ENCODE measurements at regions not wholly inside any gene's neighbourhood (a gene's known extent, or its start where the extent isn't known, plus 50 kb on each side); places are given as distances from the start of the nearest gene placed in this dataset.

DNA sequence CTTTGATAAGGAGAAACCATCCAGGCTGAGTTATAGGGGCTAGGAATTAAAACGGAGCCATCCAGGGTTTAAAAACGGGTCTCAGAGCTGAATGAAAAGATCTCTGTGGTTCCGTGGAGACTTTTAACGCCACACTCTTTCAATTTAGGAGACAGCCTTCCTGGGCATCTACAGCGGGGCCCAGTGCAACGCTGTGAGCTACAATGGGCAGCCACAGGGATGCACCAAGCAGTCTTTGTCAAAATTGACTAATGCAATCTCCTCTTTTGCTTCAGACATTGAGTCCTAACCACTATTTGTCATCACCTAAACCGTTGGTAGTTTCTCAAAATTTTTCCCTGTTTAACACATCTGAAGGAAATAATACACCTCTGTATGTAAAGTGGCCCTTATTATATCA, 96.6 kb upstream of the ABCA1 start:
- no peak for DNase-seq

DNA sequence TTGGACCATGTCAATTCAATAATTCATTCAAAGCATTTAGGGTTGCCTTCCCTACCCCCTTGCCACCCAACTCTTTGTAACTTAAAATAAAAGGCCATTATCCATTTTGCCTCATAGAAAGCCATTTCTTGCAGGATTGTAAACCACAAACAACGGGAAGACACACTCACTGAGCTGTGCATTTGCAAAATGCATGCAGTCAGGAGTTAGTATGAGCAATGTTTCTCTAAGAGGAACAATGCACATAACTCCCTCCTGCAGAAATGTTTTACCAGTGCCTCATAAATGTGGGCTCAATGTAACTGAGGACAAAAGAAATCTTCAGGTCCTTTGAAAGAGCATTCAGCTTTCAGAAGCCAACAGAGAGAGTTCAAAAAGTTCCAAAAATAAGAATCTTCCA, 98.5 kb upstream of the ABCA1 start:
- DNase-seq: no peak

DNA sequence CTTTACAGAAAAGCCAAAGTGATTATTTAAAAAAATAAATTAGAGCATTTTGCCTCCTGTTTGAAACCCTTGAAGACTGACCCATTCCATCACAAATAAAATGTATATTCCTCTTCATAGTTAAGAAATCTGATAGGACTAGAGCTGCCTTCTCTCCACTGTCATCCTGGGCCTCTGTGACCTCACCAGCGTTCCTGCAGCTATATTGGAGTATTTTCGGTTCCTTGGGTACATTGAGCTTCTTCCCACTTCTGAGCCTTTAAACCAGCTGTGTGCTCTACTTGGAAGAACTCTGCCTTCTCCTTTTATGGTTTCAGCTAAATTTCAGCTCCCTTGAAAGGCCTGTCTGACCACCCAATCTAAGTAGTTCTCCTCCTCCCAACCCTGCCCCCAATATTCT, 99.1 kb upstream of the ABCA1 start:
- no peak for DNase-seq

DNA sequence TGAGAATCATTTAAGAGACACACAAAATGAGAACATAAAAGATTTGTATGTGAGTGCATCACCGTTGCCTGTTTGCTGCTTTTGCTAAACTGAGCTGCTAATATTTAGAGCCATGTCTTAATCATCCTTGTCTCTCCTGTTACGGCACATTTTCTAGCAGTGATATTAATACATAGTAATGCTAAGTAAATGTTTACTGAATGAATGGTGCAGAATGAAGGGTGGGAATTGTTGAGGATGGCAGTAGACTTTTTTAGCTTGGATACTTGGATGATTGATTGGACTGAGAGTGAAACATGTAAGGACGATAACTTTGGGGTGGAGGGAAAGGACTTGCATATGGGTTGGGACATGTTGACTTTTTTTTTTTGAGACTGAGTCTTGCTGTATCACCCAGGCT, 102.3 kb upstream of the ABCA1 start:
- no peak for DNase-seq

DNA sequence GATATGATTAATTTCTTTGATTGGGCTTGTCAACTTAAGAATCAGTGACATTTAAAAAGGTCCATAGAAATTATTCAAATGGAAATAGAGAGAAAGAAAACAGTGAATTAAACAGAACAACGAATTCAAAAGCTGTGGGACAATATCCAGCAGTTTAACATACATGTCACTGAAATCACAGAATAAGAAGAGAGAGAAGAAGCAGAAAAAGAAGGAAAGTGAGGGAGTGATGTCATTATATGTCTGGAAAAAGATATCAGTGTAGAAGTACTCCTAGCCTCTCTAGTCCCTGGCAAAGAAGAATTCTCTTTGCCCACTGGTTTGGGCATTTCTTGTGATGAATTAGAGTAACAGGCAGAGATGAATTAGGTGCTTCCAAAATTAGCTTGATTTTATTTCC, 109.2 kb upstream of the ABCA1 start:
- DNase-seq: no peak

DNA sequence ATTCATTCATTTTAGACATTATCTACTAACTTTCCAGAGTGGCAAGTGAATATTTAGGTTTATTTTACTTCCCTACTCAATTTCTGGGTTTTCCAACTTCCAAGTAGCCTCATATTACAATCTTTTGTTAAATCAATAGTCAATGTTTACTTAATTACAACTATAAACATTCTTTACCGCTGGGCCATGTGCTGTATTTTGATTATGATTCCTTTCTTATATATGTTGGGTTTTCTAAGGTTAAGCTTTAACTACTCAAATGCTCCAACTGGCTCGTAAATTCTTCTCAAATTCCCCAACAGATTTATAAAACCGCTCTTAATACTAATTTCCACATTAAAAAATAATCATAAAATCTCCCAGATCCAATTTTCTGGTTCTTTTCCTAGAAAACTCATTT, 110.1 kb upstream of the ABCA1 start:
- no peak for DNase-seq

DNA sequence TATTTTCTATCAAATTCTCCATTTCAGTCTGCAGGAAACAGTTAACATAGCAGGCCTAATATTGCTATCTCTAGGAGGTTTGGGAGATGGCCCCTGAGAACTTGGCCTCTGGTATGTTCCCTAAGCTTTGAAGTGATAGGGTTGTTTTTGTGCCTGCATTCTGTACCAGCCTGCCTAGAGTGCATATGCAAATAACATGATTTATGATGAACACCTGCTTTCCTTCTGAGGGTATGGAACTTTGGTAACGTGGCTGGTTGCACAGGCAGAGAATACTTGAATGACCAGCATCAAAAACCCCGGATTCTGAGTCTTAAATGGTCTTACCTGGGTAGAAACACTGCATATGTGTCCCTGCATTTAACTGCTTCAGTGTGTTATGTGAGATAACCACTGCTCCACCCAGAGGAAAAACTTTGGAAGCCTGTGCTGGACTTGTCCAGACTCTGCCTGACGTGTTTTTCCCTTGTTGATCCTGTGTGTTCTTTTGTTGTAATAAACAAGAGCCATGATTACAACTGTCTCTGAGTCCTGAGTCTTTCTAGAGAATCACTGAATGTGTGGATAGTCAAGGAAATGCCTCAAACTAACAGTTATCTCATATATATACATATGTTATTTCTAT, 111.3 kb upstream of the ABCA1 start:
- DNase-seq: no peak

DNA sequence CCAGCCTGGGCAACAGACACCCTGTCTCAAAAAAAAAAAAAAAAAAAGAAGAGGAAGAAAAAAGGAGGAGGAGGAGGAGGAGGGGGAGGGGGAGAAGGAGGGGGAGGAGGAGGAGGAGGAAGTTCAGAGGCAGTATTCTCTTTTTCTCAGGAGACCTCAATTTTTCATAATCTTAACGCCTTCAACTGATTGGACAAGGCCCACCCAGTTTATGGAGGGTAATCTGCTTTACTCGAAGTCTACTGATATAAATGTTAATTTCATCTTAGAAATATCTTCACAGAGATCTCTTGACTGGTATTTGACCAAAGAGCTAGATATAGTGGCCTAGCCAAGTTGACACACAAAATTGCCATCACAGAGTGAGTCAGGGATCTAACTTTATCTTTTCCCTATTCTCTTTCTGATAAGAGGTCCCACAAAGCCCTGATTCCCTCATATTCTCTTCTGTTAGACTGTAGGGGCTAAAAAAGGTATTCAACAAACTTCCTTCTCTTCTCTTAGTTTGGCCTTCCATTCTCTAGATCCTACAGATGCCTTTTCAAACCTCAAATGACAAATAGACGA, 115.5 kb upstream of the ABCA1 start:
- no peak for DNase-seq

DNA sequence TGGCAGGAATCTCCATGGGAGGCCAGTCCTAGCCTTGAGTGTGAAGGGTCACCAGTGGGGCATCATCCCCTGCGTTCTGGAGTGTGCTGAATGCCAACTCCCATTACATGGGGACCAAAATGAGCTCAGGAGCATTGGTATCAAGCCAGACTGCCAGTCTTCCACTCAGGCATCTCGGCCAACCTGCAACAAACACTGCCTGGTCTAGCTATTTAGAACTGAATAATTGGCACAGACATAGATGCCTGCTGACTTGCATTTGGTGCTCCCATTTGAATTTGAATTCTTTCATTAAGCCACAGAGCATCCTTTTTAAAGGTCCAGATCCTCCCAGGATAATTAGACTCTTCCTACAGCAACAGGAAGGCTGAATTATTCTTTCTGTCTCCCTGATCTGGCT, 116.6 kb upstream of the ABCA1 start:
- DNase-seq: no peak

DNA sequence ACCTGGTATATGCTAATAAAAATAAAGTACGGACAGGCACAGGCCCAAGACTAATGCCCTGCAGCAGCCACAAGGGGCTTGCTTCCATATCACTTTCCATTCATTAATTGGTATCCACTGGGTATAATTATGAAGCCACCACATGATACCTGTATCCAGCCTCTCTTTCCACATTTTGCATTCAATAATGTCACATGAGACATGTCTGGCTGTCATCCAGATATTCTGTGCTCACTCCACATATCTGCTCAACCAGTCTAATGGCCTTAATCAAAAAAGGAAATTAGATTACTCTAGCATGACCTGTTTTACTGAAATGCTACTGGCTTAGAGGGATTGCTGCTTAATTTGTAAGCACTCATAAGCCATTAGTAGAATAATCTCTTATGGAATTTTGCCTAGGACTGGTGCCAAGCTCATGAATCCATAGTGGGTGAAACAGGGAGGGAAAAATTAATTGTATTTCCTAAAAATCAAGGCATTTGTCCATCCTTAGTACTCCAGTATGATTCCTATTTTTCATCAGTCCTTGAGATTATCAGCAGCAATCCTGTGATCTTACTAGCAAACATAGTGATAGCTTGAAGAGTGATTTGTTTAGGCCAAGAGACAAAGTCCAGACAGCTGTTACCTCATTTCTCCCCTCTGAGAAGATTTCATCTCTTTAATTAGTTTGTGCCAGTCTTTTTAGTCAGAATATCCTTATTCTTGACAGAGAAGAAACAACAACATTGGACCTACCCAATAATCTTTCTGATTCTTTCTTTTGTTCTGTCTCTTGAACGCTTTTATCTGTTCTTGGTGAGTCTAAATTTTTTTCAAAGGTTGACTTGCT, 119.2 kb upstream of the ABCA1 start:
- peak; percentile 69 for DNase-seq

DNA sequence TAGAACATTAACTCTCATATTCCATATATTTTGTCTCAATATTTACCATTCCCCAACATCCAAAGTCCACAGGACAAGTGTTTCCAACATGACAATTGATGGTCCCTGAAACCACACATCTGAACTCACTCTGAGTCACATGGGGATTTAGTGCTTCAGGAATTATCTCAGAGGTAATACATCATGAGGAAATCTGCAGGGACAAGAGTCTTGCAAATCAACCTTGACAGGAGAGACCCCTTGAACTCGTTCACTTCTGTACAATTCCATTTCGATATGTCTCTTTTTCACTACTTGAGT, 119.7 kb upstream of the ABCA1 start:
- no peak for DNase-seq

DNA sequence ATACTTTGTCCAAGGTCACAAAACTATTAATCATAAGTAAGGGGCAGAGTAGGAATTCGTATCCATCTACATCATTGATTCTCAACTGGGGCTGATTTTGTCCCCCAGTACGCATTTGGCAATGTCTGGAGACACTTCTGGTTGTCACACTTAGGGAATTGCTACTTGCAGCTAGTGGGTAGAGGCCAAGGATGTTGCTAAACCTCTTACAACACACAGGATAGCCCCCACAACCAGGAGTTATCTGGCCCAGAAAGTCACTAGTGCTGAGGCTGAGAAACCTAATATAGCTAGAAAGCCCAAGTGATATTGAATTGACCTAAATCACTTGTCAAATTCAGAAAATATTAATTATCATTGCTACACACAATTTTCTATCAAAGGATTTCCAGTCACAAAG, 120.4 kb upstream of the ABCA1 start:
- no peak for DNase-seq

DNA sequence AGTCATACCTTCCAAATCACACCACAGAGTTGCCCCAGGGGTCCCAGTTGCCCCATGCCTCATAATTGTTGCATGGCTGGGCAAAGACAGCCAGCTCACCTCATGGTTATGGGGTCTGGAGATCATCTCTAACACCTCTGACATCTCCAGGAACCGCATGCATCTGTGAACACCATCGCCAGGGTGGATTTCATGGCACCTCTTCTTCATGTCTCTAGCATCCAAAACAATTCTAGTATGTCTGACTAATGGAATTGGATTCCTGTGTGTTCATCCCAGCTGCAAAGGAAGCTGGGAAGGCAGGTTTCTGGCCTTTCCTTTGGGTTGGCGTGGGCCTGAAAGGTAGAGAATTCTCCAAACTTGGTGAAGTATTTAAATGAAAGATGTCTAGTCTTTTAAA, 122.3 kb upstream of the ABCA1 start:
- DNase-seq: no peak

DNA sequence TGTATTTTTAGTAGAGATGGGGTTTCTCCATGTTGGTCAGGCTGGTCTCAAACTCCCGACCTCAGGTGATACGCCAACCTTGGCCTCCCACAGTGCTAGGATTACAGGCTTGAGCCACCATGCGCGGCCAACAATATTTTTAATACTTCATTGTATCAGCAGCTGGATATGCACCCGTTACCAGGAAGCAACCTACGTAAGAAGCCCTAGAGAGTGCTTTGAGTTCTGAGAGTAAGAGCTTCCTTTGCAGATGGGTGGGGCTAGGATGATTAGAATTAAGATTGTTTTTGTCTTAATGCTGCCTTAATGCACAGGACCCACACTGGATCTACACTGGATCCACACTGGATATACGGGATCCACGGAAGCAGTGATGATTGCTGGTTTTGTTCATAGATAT, 123.9 kb upstream of the ABCA1 start:
- no peak for DNase-seq

DNA sequence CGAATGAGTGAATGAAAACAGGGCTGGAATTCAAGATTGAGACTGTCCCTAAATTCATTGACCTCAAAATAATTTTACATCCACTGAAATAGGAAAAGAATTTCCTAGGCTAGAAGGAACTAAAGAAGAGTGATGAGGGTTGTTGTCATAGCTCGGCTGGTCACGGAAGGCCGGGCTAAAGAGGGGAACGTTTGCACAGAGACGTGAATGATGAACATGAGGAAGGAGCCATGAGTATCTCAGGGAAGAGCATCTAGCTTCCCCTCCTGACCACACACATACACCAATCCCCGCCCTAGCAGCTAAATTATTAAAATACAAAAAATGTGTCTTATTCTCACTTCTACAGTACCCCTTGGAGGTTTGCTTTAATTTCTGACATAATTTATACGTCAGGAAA, 124.4 kb upstream of the ABCA1 start:
- no peak for DNase-seq

DNA sequence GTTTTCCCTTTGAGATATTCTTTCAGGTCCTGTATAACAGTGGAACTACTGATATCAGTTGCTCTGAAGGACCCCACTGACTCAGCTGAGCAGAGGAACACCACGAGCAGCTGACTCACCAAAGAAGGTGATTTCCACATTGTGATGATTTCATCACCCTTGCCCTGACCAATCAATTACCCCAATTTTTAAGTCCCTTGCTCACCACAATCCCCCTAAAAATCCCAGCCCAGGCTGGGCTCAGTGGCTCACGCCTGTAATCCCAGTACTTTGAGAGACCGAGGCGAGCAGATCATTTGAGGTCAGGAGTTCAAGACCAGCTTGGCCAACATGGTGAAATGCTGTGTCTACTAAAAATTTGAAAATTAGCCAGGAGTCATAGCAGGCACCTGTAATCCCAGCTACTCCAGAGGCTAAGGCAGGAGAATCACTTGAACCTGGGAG, 125.3 kb upstream of the ABCA1 start:
- no peak for DNase-seq

DNA sequence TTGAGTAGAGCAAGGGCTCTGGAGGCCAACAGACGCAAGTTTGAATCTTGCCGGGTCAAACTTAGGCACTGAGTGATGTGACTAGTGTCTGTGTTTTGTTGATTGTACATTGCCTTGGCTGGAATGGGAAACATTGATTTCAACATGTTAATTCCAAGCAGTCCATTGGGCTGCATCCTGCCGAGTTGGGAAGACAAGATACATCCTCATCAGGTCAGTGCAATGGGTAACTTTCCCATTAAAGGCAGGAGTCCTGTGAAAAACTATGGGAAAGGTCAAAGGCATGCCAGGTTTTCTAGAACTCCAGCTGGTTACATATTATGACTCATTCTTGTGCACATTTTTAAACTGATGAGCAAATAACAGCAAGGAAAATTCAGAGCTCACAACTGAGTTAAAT, 126.5 kb upstream of the ABCA1 start:
- DNase-seq: no peak

DNA sequence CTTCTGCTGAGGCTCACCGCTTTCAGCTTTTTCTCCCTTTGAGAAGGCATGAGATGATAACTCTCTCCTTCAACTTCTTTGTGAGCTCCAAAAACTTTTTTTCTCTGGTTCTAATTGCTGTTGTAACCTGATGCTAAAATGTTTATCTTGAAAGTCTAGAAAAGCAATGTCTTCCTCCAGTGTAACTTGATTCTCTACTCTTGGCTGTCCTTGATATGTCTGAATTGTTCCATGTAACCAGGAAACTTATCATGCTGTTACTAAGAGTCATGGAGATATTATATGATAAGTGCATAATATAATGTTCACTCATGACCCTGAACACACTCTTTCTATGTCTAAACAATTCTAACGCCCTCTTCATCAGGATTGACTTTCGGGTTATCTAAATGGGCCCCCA, 128.0 kb upstream of the ABCA1 start:
- DNase-seq: no peak

DNA sequence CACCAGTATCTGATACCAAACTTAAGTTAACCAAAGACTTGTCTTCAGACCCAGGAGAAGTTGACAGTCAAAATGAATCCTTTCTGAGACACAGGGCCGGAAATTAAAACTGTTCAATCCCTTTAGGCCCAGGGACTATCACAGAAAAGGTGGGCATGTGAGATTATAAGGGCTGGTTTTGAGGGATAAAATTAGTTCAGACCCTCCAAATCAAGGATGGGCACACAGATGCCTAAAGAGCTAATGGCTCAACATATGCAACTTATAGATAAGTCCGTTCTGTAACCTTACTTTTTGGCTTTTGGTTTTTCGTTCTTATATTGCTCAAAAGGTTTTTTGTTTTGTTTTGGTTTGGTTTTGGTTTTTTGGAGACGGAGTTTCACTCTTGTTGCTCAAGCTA, 129.6 kb upstream of the ABCA1 start:
- no peak for DNase-seq

DNA sequence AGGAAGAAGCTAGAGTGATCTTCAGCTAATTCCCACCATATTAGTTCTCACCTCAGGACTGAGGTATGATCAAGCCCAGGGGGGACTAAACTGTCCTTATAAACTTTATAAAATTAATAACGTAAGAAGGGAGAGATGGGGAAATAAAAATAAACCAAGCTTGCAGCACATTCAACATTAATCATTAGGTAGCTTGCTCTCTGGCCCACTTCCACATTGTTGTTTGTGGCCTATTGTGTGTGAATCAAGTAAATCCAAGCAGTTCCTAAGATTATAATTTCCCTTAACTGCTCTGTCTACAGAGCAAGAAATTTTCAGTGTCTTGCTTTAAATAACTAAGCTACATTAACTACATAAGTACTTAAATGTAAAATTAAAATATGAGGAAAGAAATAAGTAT, 131.3 kb upstream of the ABCA1 start:
- DNase-seq: no peak

DNA sequence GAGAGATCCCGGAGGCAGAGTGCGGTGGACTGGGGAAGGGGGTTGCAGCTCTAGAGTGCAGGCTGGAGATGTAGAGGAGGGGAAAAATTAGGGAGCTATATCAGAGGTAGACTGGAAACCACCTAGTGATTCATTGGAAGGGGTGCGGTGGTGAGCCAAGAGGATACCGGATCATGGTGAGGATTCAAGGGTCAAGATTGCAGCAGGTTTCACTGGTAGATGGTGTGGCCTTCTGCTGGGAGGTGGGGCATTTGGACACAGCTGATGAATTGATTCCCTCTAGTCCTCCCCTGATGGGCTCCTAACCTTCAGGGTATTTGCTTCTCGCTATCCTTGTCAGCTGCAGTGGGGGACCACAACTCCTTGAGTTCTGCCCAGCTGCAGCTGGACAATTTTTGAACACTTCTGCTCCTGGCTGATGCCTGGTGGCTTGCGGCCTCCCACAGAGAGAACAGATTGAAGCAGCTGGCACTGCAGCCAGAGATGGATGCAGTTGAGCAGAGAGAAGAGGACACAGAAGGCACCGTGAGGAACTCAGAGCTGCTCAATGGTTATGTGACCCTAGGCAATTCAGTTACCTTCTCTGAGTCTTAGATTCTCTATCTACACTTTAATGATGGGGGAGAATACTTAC, 134.4 kb upstream of the ABCA1 start:
- DNase-seq: no peak

DNA sequence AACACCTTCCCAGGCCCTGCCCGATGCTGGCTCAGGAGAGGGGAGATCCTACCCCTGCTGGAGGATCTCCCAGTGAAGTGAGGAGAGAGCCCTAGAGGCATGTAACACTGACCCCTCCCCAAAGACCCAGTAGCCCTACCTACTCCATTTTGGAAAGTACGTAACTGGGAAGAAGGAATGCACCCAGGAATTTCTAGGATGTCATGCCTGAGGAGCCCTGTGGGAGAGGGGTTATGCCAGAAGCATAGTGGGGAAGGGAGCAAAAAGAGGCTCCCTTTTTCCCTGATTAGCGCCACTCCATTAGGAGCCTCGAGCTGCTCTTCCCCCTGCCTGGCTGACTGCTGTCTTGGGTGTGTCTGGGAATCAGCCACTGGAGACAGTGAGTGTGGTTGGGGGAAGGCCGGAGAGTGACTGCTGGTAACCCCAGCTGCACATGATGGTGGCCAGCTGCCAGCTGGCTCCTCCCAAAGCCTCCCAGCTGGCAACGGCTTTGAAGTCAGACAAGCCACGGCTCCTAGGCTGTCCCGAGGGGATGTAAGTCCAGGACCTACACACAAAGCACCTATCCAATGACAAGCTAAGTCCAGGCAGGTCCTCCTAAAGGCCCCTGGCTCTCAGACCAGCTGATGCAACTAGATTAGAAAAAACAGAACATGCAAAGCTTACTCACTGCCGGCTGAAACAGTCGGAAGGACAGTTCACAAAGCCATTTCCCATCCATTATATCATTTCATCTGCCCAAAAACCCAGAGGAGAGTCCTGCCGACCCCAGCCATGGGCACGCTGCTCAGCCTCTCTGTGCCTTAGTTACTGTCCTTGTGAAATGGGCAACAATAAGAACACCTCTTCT, 136.5 kb upstream of the ABCA1 start:
- DNase-seq: no peak

Measured in NCI-H1048 (cell line).